Motor neuron (in vitro differentiated cells): ENCODE measurements at regions not wholly inside any gene's neighbourhood (a gene's known extent, or its start where the extent isn't known, plus 50 kb on each side); places are given as distances from the start of the nearest gene placed in this dataset.
A peak's percentile ranks its signal among the peaks of the same experiment; 100 is the strongest.

Experiments used
- ATAC-seq, 8 experiments: fragments of 200-7000 bp; cut with Tn5 transposase; replicated peaks in 6 of 8; 2 replicates each; pipeline ENCODE4 v1.8.0; 2021; ENCODE audit warnings: mild to moderate bottlenecking in 8 of 8, moderate library complexity in 8 of 8
- H3K27ac ChIP-seq, 2 donors: fragments of 250-450 bp; sonication (Bioruptor Pico); 2 replicates each; pipeline ENCODE4 v1.9.0; 2021; ENCODE audit warnings: antibody characterized with exemption in 2 of 2, mild to moderate bottlenecking in 2 of 2, moderate library complexity in 1 of 2
- H3K4me1 ChIP-seq, 2 donors: fragments of 250-450 bp; sonication (Bioruptor Pico); replicated peaks in 1 of 2; 2 replicates each; pipeline ENCODE4 v1.6.1; 2021; ENCODE audit warnings: antibody characterized with exemption in 2 of 2, mild to moderate bottlenecking in 2 of 2, moderate library complexity in 1 of 2
- H3K4me3 ChIP-seq, 5 donors: fragments of 250-450 bp; sonication (Bioruptor Pico); 2 replicates each; pipeline ENCODE4 v1.9.0; 2021; ENCODE audit warnings: antibody characterized with exemption in 5 of 5, mild to moderate bottlenecking in 5 of 5, moderate library complexity in 4 of 5
- WGBS, 10 experiments: fragments of 450-650 bp; shearing (Covaris generic); methylation state at CpG; one replicate each; pipeline ENCODE4 v1.0.0; 2022; 5-methylcytosine and 5-hydroxymethylcytosine counted together
- in situ Hi-C, 9 experiments: fragments of 400-800 bp; cut with MboI; loops; one replicate each; pipeline ENCODE4 v1.15.0; 2021; ENCODE audit warnings: low sequenced_read_pairs in 9 of 9, low pct_unique_long_range_greater_than_20kb in 2 of 9; ENCODE audit not compliant: unreplicated experiment in 9 of 9

- Histone ChIP-seq H3K27ac (no peak overlapping the region), H3K4me3 (no peak overlapping the region), H3K4me1 (peaks cover 27 to 39% of the 10 kb centered on the region in 2 donors)
- in situ Hi-C loops: no loop called here
- 50 to 100% (median 100%) methylated on average over 1 to 2 of the region's 2 CpGs; no CpG with 5 or more reads in 1 of the 10 experiments for WGBS, 10 experiments
- no peak for ATAC-seq
Observed at GRCh38 chr1:208432346-208432745, 188.2 kb upstream of the PLXNA2 start.

- no peak overlapping the region for H3K4me3 ChIP-seq
- WGBS, 10 experiments: 14 to 100% (median 77%) methylated on average over 1 of the region's 1 CpG; no CpG with 5 or more reads in 6 of the 10 experiments
- in situ Hi-C loops: no loop called here
- H3K27ac ChIP-seq: no peak overlapping the region
- H3K4me1 ChIP-seq: peaks cover 30 to 46% of the 10 kb centered on the region in 2 donors
- peak in 4 of 8 experiments; percentile 20 to 60 (median 37) for ATAC-seq
Observed at GRCh38 chr1:208433086-208433485, 188.9 kb upstream of the PLXNA2 start.

GRCh38 chr1:208433971-208434370 lies 189.8 kb upstream of the PLXNA2 start:
- Histone ChIP-seq H3K27ac (no peak overlapping the region), H3K4me3 (no peak overlapping the region), H3K4me1 (peaks cover 30 to 49% of the 10 kb centered on the region in 2 donors)
- ATAC-seq: no peak
- in situ Hi-C loops: no loop called here
- 0 to 100% (median 94%) methylated on average over 1 to 4 of the region's 4 CpGs; no CpG with 5 or more reads in 1 of the 10 experiments for WGBS, 10 experiments

- peak overlapping the region in 1 of 2 donors; percentile 26 for H3K27ac ChIP-seq
Observed at GRCh38 chr1:208437401-208437800, 193.2 kb upstream of the PLXNA2 start.

GRCh38 chr1:208438112-208438699 lies 194.0 kb upstream of the PLXNA2 start:
- in situ Hi-C loops: no loop called here
- peak in 5 of 8 experiments; percentile 17 to 73 (median 36) for ATAC-seq
- WGBS, 10 experiments: 0 to 78% (median 30%) methylated on average over 1 to 2 of the region's 2 CpGs; no CpG with 5 or more reads in 1 of the 10 experiments
- H3K27ac ChIP-seq: no peak overlapping the region
- H3K4me3 ChIP-seq: no peak overlapping the region
- peaks cover 25 to 42% of the 10 kb centered on the region in 2 donors for H3K4me1 ChIP-seq

More at GRCh38 chr1:208437401-208437800, 193.2 kb upstream of the PLXNA2 start:
- WGBS, 10 experiments: 0 to 100% (median 70%) methylated on average over 1 to 3 of the region's 3 CpGs; no CpG with 5 or more reads in 3 of the 10 experiments
- peak in 6 of 8 experiments; percentile 55 to 97 (median 94) for ATAC-seq
- H3K4me3 ChIP-seq: no peak overlapping the region
- in situ Hi-C loops: no loop called here
- peaks cover 30 to 42% of the 10 kb centered on the region in 2 donors for H3K4me1 ChIP-seq

- in situ Hi-C loops: no loop called here
- H3K27ac ChIP-seq: no peak overlapping the region
- no peak overlapping the region for H3K4me3 ChIP-seq
- peak in 4 of 8 experiments; percentile 21 to 47 (median 36) for ATAC-seq
- 33 to 86% (median 74%) methylated on average over 1 to 7 of the region's 7 CpGs; no CpG with 5 or more reads in 6 of the 10 experiments for WGBS, 10 experiments
- peaks cover 2 to 3% of the 10 kb centered on the region in 2 donors for H3K4me1 ChIP-seq
Observed at GRCh38 chr1:208445758-208446203, 201.6 kb upstream of the PLXNA2 start.

- H3K4me1 ChIP-seq: peaks cover 2 to 3% of the 10 kb centered on the region in 2 donors
- ATAC-seq: no peak
- 37 to 100% (median 94%) methylated on average over 1 to 5 of the region's 5 CpGs; no CpG with 5 or more reads in 2 of the 10 experiments for WGBS, 10 experiments
- no peak overlapping the region for H3K4me3 ChIP-seq
- H3K27ac ChIP-seq: no peak overlapping the region
- in situ Hi-C loops: no loop called here
Observed at GRCh38 chr1:208446271-208446691, 202.1 kb upstream of the PLXNA2 start.

GRCh38 chr1:208448425-208448824 lies 204.2 kb upstream of the PLXNA2 start:
- ATAC-seq: no peak
- in situ Hi-C loops: no loop called here
- no peak overlapping the region for H3K27ac ChIP-seq

GRCh38 chr1:208449951-208450350 lies 205.8 kb upstream of the PLXNA2 start:
- in situ Hi-C loops: no loop called here
- no peak overlapping the region for H3K27ac ChIP-seq
- no peak for ATAC-seq
- H3K4me3 ChIP-seq: no peak overlapping the region
- peaks cover 2 to 3% of the 10 kb centered on the region in 2 donors for H3K4me1 ChIP-seq
- WGBS, 10 experiments: 0 to 100% (median 92%) methylated on average over 1 to 6 of the region's 7 CpGs; no CpG with 5 or more reads in 1 of the 10 experiments

More at GRCh38 chr1:208448425-208448824, 204.2 kb upstream of the PLXNA2 start:
- Histone ChIP-seq H3K4me3 (no peak overlapping the region), H3K4me1 (peaks cover 2 to 3% of the 10 kb centered on the region in 2 donors)
- 36 to 100% (median 90%) methylated on average over 1 to 4 of the region's 4 CpGs for WGBS, 10 experiments

- 40 to 100% (median 94%) methylated on average over 1 to 10 of the region's 10 CpGs; no CpG with 5 or more reads in 2 of the 10 experiments for WGBS, 10 experiments
- Histone ChIP-seq H3K4me3 (no peak overlapping the region), H3K27ac (no peak overlapping the region), H3K4me1 (peaks cover 3 to 5% of the 10 kb centered on the region in 2 donors)
- no peak for ATAC-seq
- in situ Hi-C loops: no loop called here
Observed at GRCh38 chr1:208450958-208451357, 206.8 kb upstream of the PLXNA2 start.

- Histone ChIP-seq H3K4me3 (no peak overlapping the region), H3K27ac (no peak overlapping the region), H3K4me1 (peaks cover 2 to 3% of the 10 kb centered on the region in 2 donors)
- in situ Hi-C loops: no loop called here
- 0 to 100% (median 81%) methylated on average over 1 to 3 of the region's 3 CpGs; no CpG with 5 or more reads in 1 of the 10 experiments for WGBS, 10 experiments
- peak in 5 of 8 experiments; percentile 45 to 89 (median 48) for ATAC-seq
Observed at GRCh38 chr1:208455821-208456220, 211.6 kb upstream of the PLXNA2 start.

GRCh38 chr1:208456487-208456886 lies 212.3 kb upstream of the PLXNA2 start:
- Histone ChIP-seq H3K27ac (no peak overlapping the region), H3K4me3 (no peak overlapping the region), H3K4me1 (peaks cover 5 to 7% of the 10 kb centered on the region in 2 donors)
- WGBS, 10 experiments: 39 to 100% (median 94%) methylated on average over 1 to 2 of the region's 2 CpGs
- in situ Hi-C loops: no loop called here
- ATAC-seq: no peak

- Histone ChIP-seq H3K4me3 (no peak overlapping the region), H3K27ac (no peak overlapping the region), H3K4me1 (peaks cover 27 to 34% of the 10 kb centered on the region in 2 donors)
- ATAC-seq: peak in 4 of 8 experiments; percentile 12 to 53 (median 28)
- in situ Hi-C loops: no loop called here
- 0 to 88% (median 73%) methylated on average over 1 to 3 of the region's 3 CpGs; no CpG with 5 or more reads in 3 of the 10 experiments for WGBS, 10 experiments
Observed at GRCh38 chr1:208460823-208461222, 216.6 kb upstream of the PLXNA2 start.
